ENCODE measurements at regions not wholly inside any gene's neighbourhood (a gene's known extent, or its start where the extent isn't known, plus 50 kb on each side); places are given as distances from the start of the nearest gene placed in this dataset.

DNA sequence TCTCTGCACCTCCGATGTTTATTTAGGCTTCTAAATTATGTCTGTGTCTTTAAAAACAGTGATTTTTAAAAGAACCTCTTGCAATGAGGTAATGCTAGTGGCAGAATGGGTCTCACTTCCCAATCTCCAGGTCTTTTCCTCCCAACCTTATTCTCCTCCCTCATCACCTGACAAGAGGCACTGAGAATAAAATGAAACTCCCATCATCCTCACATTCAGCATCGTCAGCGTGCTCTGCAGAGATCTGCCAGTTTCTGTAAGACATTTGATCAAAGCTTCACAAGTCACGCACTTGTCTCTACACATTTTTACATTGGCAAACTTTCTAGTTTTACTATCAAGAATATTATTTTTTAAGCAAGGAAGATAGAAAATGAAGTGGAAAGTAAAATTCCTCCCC lies 420.5 kb downstream of the GABRB3 start:
- TF ChIP-seq, protein P1, sequence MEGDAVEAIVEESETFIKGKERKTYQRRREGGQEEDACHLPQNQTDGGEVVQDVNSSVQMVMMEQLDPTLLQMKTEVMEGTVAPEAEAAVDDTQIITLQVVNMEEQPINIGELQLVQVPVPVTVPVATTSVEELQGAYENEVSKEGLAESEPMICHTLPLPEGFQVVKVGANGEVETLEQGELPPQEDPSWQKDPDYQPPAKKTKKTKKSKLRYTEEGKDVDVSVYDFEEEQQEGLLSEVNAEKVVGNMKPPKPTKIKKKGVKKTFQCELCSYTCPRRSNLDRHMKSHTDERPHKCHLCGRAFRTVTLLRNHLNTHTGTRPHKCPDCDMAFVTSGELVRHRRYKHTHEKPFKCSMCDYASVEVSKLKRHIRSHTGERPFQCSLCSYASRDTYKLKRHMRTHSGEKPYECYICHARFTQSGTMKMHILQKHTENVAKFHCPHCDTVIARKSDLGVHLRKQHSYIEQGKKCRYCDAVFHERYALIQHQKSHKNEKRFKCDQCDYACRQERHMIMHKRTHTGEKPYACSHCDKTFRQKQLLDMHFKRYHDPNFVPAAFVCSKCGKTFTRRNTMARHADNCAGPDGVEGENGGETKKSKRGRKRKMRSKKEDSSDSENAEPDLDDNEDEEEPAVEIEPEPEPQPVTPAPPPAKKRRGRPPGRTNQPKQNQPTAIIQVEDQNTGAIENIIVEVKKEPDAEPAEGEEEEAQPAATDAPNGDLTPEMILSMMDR (IDR thresholded peaks at IDR 0.05) = no peak
- TF ChIP-seq POLR2A (IDR thresholded peaks at IDR 0.05) = no peak
